H1 (cell line): ENCODE measurements at regions not wholly inside any gene's neighbourhood (a gene's known extent, or its start where the extent isn't known, plus 50 kb on each side); places are given as distances from the start of the nearest gene placed in this dataset.

Experiments
- BRCA1 ChIP-seq: IDR thresholded peaks from 2 replicates; pipeline ENCODE4 v1.6.1; 2012; ENCODE audit warnings: low read depth, low read length, improper control_type of control experiment
- CEBPB ChIP-seq: IDR thresholded peaks from 2 replicates; pipeline ENCODE4 v1.6.1; 2012; ENCODE audit warnings: low read depth, low read length
- CHD1 ChIP-seq: IDR thresholded peaks from 2 replicates; pipeline ENCODE4 v1.6.1; 2012; ENCODE audit warnings: low read depth, low read length, improper control_type of control experiment
- EZH2 ChIP-seq: fragments of 200-600 bp; sonication (generic); IDR thresholded peaks from 2 replicates; pipeline ENCODE4 v1.7.1; 2012; ENCODE audit warnings: low read depth, mild to moderate bottlenecking, moderate library complexity, low read length, inconsistent platforms; ENCODE audit not compliant: severe bottlenecking
- JUN ChIP-seq: IDR thresholded peaks from 2 replicates; pipeline ENCODE4 v1.6.1; 2011; ENCODE audit warnings: low read depth, mild to moderate bottlenecking, improper control_type of control experiment, low read length
- KDM4A ChIP-seq: IDR thresholded peaks from one replicate; pipeline ENCODE4 v1.7.1; 2012; ENCODE audit warnings: low read depth, mild to moderate bottlenecking, moderate library complexity, low read length, inconsistent platforms; ENCODE audit not compliant: severe bottlenecking
- NANOG ChIP-seq: IDR thresholded peaks from 2 replicates; pipeline ENCODE4 v1.6.1; 2011; ENCODE audit warnings: low read length, low read depth, mild to moderate bottlenecking, inconsistent platforms; ENCODE audit not compliant: insufficient read depth, poor library complexity, severe bottlenecking
- NRF1 ChIP-seq: IDR thresholded peaks from 2 replicates; pipeline ENCODE4 v1.6.1; 2011; ENCODE audit warnings: mild to moderate bottlenecking, low read depth, low read length, improper control_type of control experiment
- POLR2A ChIP-seq, 2 experiments: IDR thresholded peaks; 1 replicate in 1 of 2; 2 replicates in 1 of 2; pipeline ENCODE4 v1.6.1; 2011; ENCODE audit warnings: low read depth in 2 of 2, low read length in 2 of 2, mild to moderate bottlenecking in 2 of 2; ENCODE audit errors: control extremely low read depth in 1 of 2
- RXRA ChIP-seq: IDR thresholded peaks from 2 replicates; pipeline ENCODE4 v1.6.1; 2011; ENCODE audit warnings: low read depth, mild to moderate bottlenecking, low read length, moderate library complexity; ENCODE audit not compliant: insufficient read depth
- SIN3A ChIP-seq, 2 experiments: IDR thresholded peaks in 1 of 2; conservative IDR thresholded peaks in 1 of 2; 2 replicates each; pipeline ENCODE4 v1.6.1; 2011 to 2012; ENCODE audit warnings: low read length in 2 of 2, improper control_type of control experiment in 1 of 2, low read depth in 1 of 2, mild to moderate bottlenecking in 1 of 2
- SP2 ChIP-seq: IDR thresholded peaks from 2 replicates; pipeline ENCODE4 v1.6.1; 2012; ENCODE audit warnings: mild to moderate bottlenecking, low read length, inconsistent platforms
- SRF ChIP-seq: IDR thresholded peaks from 2 replicates; pipeline ENCODE4 v1.6.1; 2011; ENCODE audit warnings: mild to moderate bottlenecking, low read depth, low read length, moderate library complexity
- TCF12 ChIP-seq: IDR thresholded peaks from 2 replicates; pipeline ENCODE4 v1.6.1; 2011; ENCODE audit warnings: low read depth, mild to moderate bottlenecking, low read length
- YY1 ChIP-seq: IDR thresholded peaks from 2 replicates; pipeline ENCODE4 v1.6.1; 2011; ENCODE audit warnings: low read depth, mild to moderate bottlenecking, low read length
- TF ChIP-seq, protein P1 (sequence below): IDR thresholded peaks from 2 replicates; pipeline ENCODE4 v1.6.1; 2011; ENCODE audit warnings: low read depth, mild to moderate bottlenecking, low read length; ENCODE audit not compliant: insufficient read depth
- TF ChIP-seq, protein P2 (sequence below), 3 experiments: IDR thresholded peaks; 1 replicate in 2 of 3; 2 replicates in 1 of 3; pipeline versions ENCODE4 v1.5.1 to v1.6.1; 2011; ENCODE audit warnings: low read length in 3 of 3, mild to moderate bottlenecking in 3 of 3, inconsistent platforms in 2 of 3, low read depth in 1 of 3, moderate library complexity in 1 of 3; ENCODE audit not compliant: insufficient read depth in 1 of 3; ENCODE audit errors: control extremely low read depth in 1 of 3
- TF ChIP-seq, protein P3 (sequence below): IDR thresholded peaks from 2 replicates; pipeline ENCODE4 v1.6.1; 2012; ENCODE audit warnings: inconsistent platforms

DNA sequence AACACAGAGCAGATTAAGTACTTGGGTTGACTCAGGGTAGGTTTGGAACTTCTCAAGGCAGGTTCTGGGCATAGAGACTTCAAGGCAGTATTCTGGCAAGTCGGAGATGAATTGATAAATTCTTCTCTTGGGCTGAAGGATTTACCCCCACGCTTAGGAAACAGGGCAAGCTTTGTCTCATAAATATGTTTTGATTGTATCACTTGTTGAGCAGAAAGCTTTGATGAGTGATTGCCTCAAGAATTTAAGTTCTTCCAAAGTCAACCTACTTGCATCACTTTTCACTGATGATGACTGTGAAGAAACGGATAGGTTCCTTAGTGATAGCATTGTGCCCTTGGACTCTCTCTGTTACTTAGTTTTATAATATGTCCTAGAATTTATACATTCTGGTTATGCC, 258.6 kb upstream of the DACH1 start (continued):
- TF ChIP-seq, protein P1, sequence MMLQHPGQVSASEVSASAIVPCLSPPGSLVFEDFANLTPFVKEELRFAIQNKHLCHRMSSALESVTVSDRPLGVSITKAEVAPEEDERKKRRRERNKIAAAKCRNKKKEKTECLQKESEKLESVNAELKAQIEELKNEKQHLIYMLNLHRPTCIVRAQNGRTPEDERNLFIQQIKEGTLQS, result no peak
- TF ChIP-seq EZH2 (no peak), JUN (no peak), SP2 (no peak), CHD1 (no peak), NANOG (no peak), SIN3A (conservative IDR thresholded peaks at IDR 0.05 in 1 of 2, IDR thresholded peaks at IDR 0.05 in 1 of 2; ENCODE audit: low read depth in 1 of 2, low read length in 2 of 2) (no peak), YY1 (no peak), RXRA (no peak), TCF12 (no peak), BRCA1 (no peak), KDM4A (no peak), SRF (no peak), NRF1 (no peak), POLR2A (IDR thresholded peaks at IDR 0.05; ENCODE audit: control extremely low read depth in 1 of 2, low read depth in 2 of 2, low read length in 2 of 2) (no peak), CEBPB (no peak)
- TF ChIP-seq, protein P2, sequence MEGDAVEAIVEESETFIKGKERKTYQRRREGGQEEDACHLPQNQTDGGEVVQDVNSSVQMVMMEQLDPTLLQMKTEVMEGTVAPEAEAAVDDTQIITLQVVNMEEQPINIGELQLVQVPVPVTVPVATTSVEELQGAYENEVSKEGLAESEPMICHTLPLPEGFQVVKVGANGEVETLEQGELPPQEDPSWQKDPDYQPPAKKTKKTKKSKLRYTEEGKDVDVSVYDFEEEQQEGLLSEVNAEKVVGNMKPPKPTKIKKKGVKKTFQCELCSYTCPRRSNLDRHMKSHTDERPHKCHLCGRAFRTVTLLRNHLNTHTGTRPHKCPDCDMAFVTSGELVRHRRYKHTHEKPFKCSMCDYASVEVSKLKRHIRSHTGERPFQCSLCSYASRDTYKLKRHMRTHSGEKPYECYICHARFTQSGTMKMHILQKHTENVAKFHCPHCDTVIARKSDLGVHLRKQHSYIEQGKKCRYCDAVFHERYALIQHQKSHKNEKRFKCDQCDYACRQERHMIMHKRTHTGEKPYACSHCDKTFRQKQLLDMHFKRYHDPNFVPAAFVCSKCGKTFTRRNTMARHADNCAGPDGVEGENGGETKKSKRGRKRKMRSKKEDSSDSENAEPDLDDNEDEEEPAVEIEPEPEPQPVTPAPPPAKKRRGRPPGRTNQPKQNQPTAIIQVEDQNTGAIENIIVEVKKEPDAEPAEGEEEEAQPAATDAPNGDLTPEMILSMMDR (IDR thresholded peaks at IDR 0.05; ENCODE audit: control extremely low read depth in 1 of 3, insufficient read depth in 1 of 3, low read depth in 1 of 3, low read length in 3 of 3), result no peak
- TF ChIP-seq, protein P3, sequence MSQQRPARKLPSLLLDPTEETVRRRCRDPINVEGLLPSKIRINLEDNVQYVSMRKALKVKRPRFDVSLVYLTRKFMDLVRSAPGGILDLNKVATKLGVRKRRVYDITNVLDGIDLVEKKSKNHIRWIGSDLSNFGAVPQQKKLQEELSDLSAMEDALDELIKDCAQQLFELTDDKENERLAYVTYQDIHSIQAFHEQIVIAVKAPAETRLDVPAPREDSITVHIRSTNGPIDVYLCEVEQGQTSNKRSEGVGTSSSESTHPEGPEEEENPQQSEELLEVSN, result no peak
